ENCODE measurements at regions not wholly inside any gene's neighbourhood (a gene's known extent, or its start where the extent isn't known, plus 50 kb on each side); places are given as distances from the start of the nearest gene placed in this dataset.
"Not testable (repeated sequence)": the region's sequence is repeated elsewhere in the genome, so short reads cannot be mapped to it uniquely, and the experiment has no call there.

- Histone ChIP-seq H3K4me3 (no peak overlapping the region), H3K36me3 (no peaks in the 10 kb centered on the region), H3K27me3 (no peaks in the 10 kb centered on the region), H3K27ac (no peak overlapping the region), H3K9me3 (no peaks in the 10 kb centered on the region), H3K4me1 (no peaks in the 10 kb centered on the region)
- no peak for TF ChIP-seq CTCF (IDR thresholded peaks at IDR 0.05)
- DNase-seq (ENCODE audit: low spot score in 2 of 2), result no peak
- intact Hi-C loops (cut with DNase I), result no loop called here
Observed at GRCh38 chr14:105665247-105665950, 139.0 kb downstream of the TMEM121 start.

DNA sequence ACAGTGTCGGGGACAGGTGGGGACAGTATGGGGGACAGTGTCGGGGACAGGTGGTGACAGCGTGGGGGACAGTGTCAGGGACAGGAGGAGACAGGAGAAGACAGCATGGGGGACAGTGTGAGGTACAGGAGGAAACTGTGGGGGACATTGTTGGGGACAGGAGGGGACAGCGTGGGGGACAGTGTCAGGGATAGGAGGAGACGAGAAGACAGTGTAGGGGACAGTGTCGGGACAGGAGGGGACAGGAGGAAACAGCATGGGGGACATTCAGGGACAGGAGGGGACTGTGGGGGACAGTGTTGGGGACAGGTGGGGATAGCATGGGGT is 139.5 kb downstream of the TMEM121 start:
- no peak for DNase-seq (ENCODE audit: low spot score in 2 of 2)
- H3K4me3 ChIP-seq, result no peak overlapping the region
- H3K36me3 ChIP-seq, result no peaks in the 10 kb centered on the region
- no peak overlapping the region for H3K27ac ChIP-seq
- intact Hi-C loops (cut with DNase I), result no loop called here
- no peak for TF ChIP-seq CTCF (IDR thresholded peaks at IDR 0.05)
- H3K9me3 ChIP-seq, result no peaks in the 10 kb centered on the region
- H3K27me3 ChIP-seq, result no peaks in the 10 kb centered on the region
- H3K4me1 ChIP-seq, result no peaks in the 10 kb centered on the region

GRCh38 chr14:105666420-105666819 is 140.0 kb downstream of the TMEM121 start:
- no peak for DNase-seq (ENCODE audit: low spot score in 2 of 2)
- H3K4me3 ChIP-seq, result no peak overlapping the region
- no peaks in the 10 kb centered on the region for H3K9me3 ChIP-seq
- no peaks in the 10 kb centered on the region for H3K36me3 ChIP-seq
- intact Hi-C loops (cut with DNase I), result no loop called here
- no peak overlapping the region for H3K27ac ChIP-seq
- H3K4me1 ChIP-seq, result no peaks in the 10 kb centered on the region
- TF ChIP-seq CTCF (IDR thresholded peaks at IDR 0.05), result no peak
- H3K27me3 ChIP-seq, result no peaks in the 10 kb centered on the region

GRCh38 chr14:105666991-105667662 is 140.7 kb downstream of the TMEM121 start:
- H3K36me3 ChIP-seq; H3K4me1 ChIP-seq; H3K4me3 ChIP-seq; H3K27me3 ChIP-seq; intact Hi-C loops (cut with DNase I); DNase-seq (ENCODE audit: low spot score in 2 of 2); H3K27ac ChIP-seq; H3K9me3 ChIP-seq: not testable (repeated sequence)

DNA sequence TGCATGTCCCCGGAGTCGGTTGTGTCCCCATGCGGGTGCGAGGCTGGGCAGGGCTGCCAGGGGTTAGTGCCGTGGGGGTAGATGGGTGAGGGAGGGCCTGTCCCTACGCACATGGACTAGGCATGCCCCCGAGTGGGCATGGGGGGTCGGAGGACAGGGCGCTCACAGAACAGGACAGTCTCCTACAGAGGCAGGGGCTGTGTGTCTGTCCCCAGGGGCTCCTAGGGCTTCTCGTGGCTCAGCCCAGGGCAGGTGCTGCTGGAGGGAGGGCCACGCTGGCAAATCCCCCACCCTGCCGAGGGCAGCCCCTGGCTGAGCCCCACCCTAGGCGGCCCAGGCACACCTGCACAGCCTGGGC is 141.3 kb downstream of the TMEM121 start:
- not testable (repeated sequence) for DNase-seq (ENCODE audit: low spot score in 2 of 2)

DNA sequence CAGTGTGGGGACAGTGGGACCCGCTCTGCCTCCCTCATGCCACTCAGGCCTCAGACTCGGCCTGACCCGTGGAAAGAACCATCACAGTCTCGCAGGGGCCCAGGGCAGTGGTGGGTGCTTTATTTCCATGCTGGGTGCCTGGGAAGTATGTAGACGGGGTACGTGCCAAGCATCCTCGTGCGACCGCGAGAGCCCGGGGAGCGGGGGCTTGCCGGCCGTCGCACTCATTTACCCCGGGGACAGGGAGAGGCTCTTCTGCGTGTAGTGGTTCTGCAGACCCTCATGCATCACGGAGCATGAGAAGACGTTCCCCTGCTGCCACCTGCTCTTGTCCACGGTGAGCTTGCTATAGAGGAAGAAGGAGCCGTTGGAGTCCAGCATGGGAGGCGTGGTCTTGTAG is 141.6 kb downstream of the TMEM121 start:
- H3K27ac ChIP-seq; H3K9me3 ChIP-seq; H3K4me3 ChIP-seq; H3K27me3 ChIP-seq; intact Hi-C loops (cut with DNase I); DNase-seq (ENCODE audit: low spot score in 2 of 2); H3K4me1 ChIP-seq; H3K36me3 ChIP-seq: not testable (repeated sequence)

More for the DNA sequence above, 141.3 kb downstream of the TMEM121 start:
- H3K9me3 ChIP-seq; H3K27ac ChIP-seq; H3K4me1 ChIP-seq; intact Hi-C loops (cut with DNase I); H3K36me3 ChIP-seq; H3K4me3 ChIP-seq; H3K27me3 ChIP-seq: not testable (repeated sequence)

- H3K27ac ChIP-seq; H3K9me3 ChIP-seq; H3K36me3 ChIP-seq; H3K4me3 ChIP-seq; H3K4me1 ChIP-seq; intact Hi-C loops (cut with DNase I); H3K27me3 ChIP-seq; DNase-seq (ENCODE audit: low spot score in 2 of 2): not testable (repeated sequence)
Observed at GRCh38 chr14:105668471-105669230, 142.3 kb downstream of the TMEM121 start.

- not testable (repeated sequence) for H3K4me1 ChIP-seq
Observed at GRCh38 chr14:105669231-105669610, 142.8 kb downstream of the TMEM121 start.

DNA sequence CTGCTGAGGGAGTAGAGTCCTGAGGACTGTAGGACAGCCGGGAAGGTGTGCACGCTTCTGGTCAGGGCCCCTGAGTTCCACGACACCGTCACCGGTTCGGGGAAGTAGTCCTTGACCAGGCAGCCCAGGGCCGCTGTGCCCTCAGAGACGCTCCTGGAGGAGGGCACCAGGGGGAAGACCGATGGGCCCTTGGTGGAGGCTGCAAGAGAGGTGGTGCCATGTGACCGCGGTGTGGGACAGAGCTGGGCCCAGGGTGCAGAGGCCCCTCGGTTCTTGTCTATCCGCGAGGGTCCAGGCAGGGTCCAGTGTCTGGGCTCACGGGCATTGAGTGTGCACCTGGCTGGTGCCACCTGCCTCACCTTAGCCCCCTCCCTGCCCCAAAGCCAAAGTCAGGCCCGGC is 143.3 kb downstream of the TMEM121 start:
- H3K36me3 ChIP-seq; intact Hi-C loops (cut with DNase I); DNase-seq (ENCODE audit: low spot score in 2 of 2); H3K9me3 ChIP-seq; H3K27ac ChIP-seq; H3K27me3 ChIP-seq; H3K4me3 ChIP-seq; H3K4me1 ChIP-seq: not testable (repeated sequence)

More at GRCh38 chr14:105669231-105669610, 142.8 kb downstream of the TMEM121 start:
- H3K36me3 ChIP-seq; intact Hi-C loops (cut with DNase I); H3K27me3 ChIP-seq; H3K9me3 ChIP-seq; H3K4me3 ChIP-seq; H3K27ac ChIP-seq; DNase-seq (ENCODE audit: low spot score in 2 of 2): not testable (repeated sequence)

- DNase-seq (ENCODE audit: low spot score in 2 of 2); intact Hi-C loops (cut with DNase I); H3K9me3 ChIP-seq; H3K36me3 ChIP-seq; H3K4me1 ChIP-seq; H3K27ac ChIP-seq; H3K27me3 ChIP-seq; H3K4me3 ChIP-seq: not testable (repeated sequence)
Observed at GRCh38 chr14:105672450-105673200, 146.2 kb downstream of the TMEM121 start.

Measured in ascending aorta (tissue), 2 donors.